SK-N-SH (cell line): ENCODE measurements at regions not wholly inside any gene's neighbourhood (a gene's known extent, or its start where the extent isn't known, plus 50 kb on each side); places are given as distances from the start of the nearest gene placed in this dataset.

Source experiments
- CTCF ChIA-PET: fragments of 300-600, 350-600 bp; formaldehyde crosslinking; extraction: SDS; loops from one replicate; lab custom pipeline; 2021; lab: Yijun Ruan, JAX
- POLR2A ChIA-PET: fragments of 350-600 bp; sonication (Branson Sonifier 250); formaldehyde crosslinking; extraction: SDS; loops from one replicate; lab custom pipeline; 2020; ENCODE audit warnings: antibody characterized with exemption, inconsistent platforms; lab: Yijun Ruan, JAX
- DNase-seq: peaks from one replicate; pipeline ENCODE4 v3.0.0; 2012
- H2AFZ ChIP-seq: fragments of 200-600 bp; sonication (generic); 2 replicates; pipeline ENCODE4 v1.8.1; 2016; ENCODE audit warnings: antibody characterized with exemption, mild to moderate bottlenecking, low read depth
- H3F3A ChIP-seq: fragments of 200-600 bp; sonication (generic); replicated peaks from 2 replicates; pipeline ENCODE3; 2016; ENCODE audit warnings: antibody characterized with exemption, mild to moderate bottlenecking; ENCODE audit not compliant: insufficient read depth
- H3K27ac ChIP-seq, 2 experiments: fragments of 200-500 bp in 1 of 2; fragments of 200-600 bp in 1 of 2; sonication (Bioruptor generic) in 1 of 2; sonication (generic), shearing (Covaris generic) in 1 of 2; 2 replicates each; pipeline versions ENCODE4 v1.5.1 to v1.6.1; 2014 to 2016; ENCODE audit warnings: low read depth in 2 of 2, inconsistent platforms in 1 of 2, low read length in 1 of 2, mild to moderate bottlenecking in 1 of 2, mixed read lengths in 1 of 2
- H3K27me3 ChIP-seq: fragments of 200-600 bp; sonication (generic), shearing (Covaris generic); 2 replicates; pipeline ENCODE4 v1.6.1; 2016; ENCODE audit warnings: mixed run types; ENCODE audit not compliant: insufficient read depth
- H3K36me3 ChIP-seq, 2 experiments: fragments of 200-500 bp in 1 of 2; fragments of 200-600 bp in 1 of 2; sonication (Bioruptor generic) in 1 of 2; sonication (generic) in 1 of 2; replicated peaks in 1 of 2; 2 replicates each; pipeline versions ENCODE3 to v1.5.1; 2014 to 2016; ENCODE audit warnings: low read length in 1 of 2, mild to moderate bottlenecking in 1 of 2; ENCODE audit not compliant: insufficient read depth in 2 of 2, control insufficient read depth in 1 of 2
- H3K4me1 ChIP-seq, 2 experiments: fragments of 200-500 bp in 1 of 2; fragments of 200-600 bp in 1 of 2; sonication (Bioruptor generic) in 1 of 2; sonication (generic), shearing (Covaris generic) in 1 of 2; 2 replicates each; pipeline versions ENCODE4 v1.5.1 to v1.6.1; 2014 to 2016; ENCODE audit warnings: low read depth in 1 of 2, low read length in 1 of 2, mixed run types in 1 of 2; ENCODE audit not compliant: insufficient read depth in 2 of 2, control insufficient read depth in 1 of 2
- H3K4me2 ChIP-seq: fragments of 200-600 bp; sonication (generic), shearing (Covaris generic); 2 replicates; pipeline ENCODE4 v1.6.1; 2017; ENCODE audit warnings: mixed run types
- H3K4me3 ChIP-seq, 2 experiments: fragments of 200-500 bp in 1 of 2; fragments of 200-600 bp in 1 of 2; sonication (Bioruptor generic) in 1 of 2; sonication (generic), shearing (Covaris generic) in 1 of 2; 2 replicates each; pipeline versions ENCODE4 v1.5.1 to v1.8.1; 2014 to 2016; ENCODE audit warnings: low read depth in 2 of 2, inconsistent platforms in 1 of 2, low read length in 1 of 2, mild to moderate bottlenecking in 1 of 2, mixed read lengths in 1 of 2, moderate library complexity in 1 of 2
- H3K79me2 ChIP-seq: fragments of 200-600 bp; sonication (generic); 2 replicates; pipeline ENCODE4 v1.8.1; 2017; ENCODE audit warnings: mild to moderate bottlenecking; ENCODE audit not compliant: insufficient read depth
- H3K9ac ChIP-seq: fragments of 200-600 bp; sonication (generic); 2 replicates; pipeline ENCODE4 v1.6.1; 2017; ENCODE audit warnings: mixed run types
- H3K9me2 ChIP-seq: fragments of 200-600 bp; sonication (generic); 2 replicates; pipeline ENCODE4 v1.6.1; 2017; ENCODE audit warnings: mixed run types
- H3K9me3 ChIP-seq: fragments of 200-600 bp; sonication (generic); 2 replicates; pipeline ENCODE4 v1.6.1; 2017; ENCODE audit warnings: mixed run types, mild to moderate bottlenecking, moderate library complexity
- H4K20me1 ChIP-seq: fragments of 200-600 bp; sonication (generic); 2 replicates; pipeline ENCODE4 v1.6.1; 2017; ENCODE audit warnings: mild to moderate bottlenecking, mixed run types; ENCODE audit not compliant: insufficient read depth
- EZH2phosphoT487 ChIP-seq: fragments of 200-600 bp; sonication (generic); IDR thresholded peaks from 2 replicates; pipeline ENCODE4 v1.6.1; 2017; ENCODE audit warnings: low read depth, mixed run types, mild to moderate bottlenecking, antibody characterized with exemption, moderate library complexity, borderline replicate concordance
- FOSL2 ChIP-seq: IDR thresholded peaks from 2 replicates; pipeline ENCODE4 v1.4.0; 2012; ENCODE audit warnings: low read depth, mild to moderate bottlenecking, moderate library complexity, borderline replicate concordance
- MEF2A ChIP-seq: IDR thresholded peaks from 2 replicates; pipeline ENCODE4 v1.4.0; 2012; ENCODE audit warnings: low read depth, borderline replicate concordance
- MXI1 ChIP-seq: IDR thresholded peaks from 2 replicates; pipeline ENCODE4 v1.6.1; 2012; ENCODE audit warnings: mild to moderate bottlenecking, low read depth, low read length, improper control_type of control experiment
- NRF1 ChIP-seq: IDR thresholded peaks from 2 replicates; pipeline ENCODE4 v1.6.1; 2012; ENCODE audit warnings: low read depth, mild to moderate bottlenecking, low read length
- RXRA ChIP-seq: IDR thresholded peaks from 2 replicates; pipeline ENCODE4 v1.4.0; 2012; ENCODE audit warnings: low read depth, mild to moderate bottlenecking, borderline replicate concordance
- TCF12 ChIP-seq: IDR thresholded peaks from 2 replicates; pipeline ENCODE4 v1.4.0; 2012
- WGBS: methylation state at CpG from one replicate; pipeline ENCODE4 v1.1.6; 2017; ENCODE audit warnings: low lambda C conversion rate; 5-methylcytosine and 5-hydroxymethylcytosine counted together
- TF ChIP-seq, protein P1 (sequence below): fragments of 150-350 bp; IDR thresholded peaks from 2 replicates; pipeline ENCODE4 v1.6.1; 2016; ENCODE audit warnings: mild to moderate bottlenecking, low read depth, low read length
- TF ChIP-seq, protein P2 (sequence below): IDR thresholded peaks from 2 replicates; pipeline ENCODE4 v1.4.0; 2012; ENCODE audit warnings: low read depth, borderline replicate concordance
- TF ChIP-seq, protein P3 (sequence below): fragments of 200-600 bp; sonication (generic); IDR thresholded peaks from 2 replicates; pipeline ENCODE4 v1.6.1; 2017; ENCODE audit warnings: antibody characterized with exemption, mild to moderate bottlenecking, moderate library complexity
- TF ChIP-seq, protein P4 (sequence below): IDR thresholded peaks from 2 replicates; pipeline ENCODE4 v1.4.0; 2012; ENCODE audit warnings: low read depth

DNA sequence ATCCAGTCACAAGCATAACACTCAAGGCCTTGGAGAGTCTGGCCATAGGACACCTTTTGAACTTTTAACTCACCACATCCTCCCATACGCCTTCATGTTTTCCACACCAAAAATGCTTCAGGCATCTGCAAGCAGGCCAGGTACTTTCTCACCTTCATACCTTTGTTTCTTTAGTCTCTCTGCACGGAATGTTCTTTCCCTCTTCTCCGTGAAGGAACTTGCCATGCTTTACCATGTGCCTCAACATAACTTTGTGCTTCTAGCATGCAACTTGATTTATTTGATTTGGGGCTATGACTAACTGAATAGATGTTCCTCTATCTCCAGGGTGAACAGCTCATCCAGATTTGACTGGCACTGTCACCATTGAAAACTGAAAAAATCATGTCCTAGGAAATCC is 141.7 kb upstream of the ACVR2A start (continued):
- TF ChIP-seq MXI1 (no peak), FOSL2 (no peak), MEF2A (no peak), TCF12 (no peak)
- TF ChIP-seq, protein P1, sequence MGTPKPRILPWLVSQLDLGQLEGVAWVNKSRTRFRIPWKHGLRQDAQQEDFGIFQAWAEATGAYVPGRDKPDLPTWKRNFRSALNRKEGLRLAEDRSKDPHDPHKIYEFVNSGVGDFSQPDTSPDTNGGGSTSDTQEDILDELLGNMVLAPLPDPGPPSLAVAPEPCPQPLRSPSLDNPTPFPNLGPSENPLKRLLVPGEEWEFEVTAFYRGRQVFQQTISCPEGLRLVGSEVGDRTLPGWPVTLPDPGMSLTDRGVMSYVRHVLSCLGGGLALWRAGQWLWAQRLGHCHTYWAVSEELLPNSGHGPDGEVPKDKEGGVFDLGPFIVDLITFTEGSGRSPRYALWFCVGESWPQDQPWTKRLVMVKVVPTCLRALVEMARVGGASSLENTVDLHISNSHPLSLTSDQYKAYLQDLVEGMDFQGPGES, result no peak

DNA sequence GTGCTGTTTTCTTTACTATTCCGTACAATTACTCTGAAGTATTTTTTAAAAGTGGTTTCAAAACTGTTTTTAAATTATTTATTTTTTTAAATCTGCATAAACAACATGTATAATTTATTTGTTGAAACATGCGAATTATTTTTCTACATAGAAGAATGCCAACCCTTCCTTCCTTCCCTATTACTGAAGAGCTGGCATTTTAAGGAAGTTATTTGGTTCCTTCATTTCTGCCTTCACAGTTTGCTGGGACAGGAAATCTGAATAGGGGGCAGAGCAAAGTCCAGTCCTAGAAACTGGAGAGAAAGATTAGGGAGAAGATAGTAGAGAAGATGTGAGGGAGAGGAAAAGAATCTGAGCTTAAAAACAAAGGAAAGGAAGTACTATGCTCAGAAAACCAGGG is 146.7 kb upstream of the ACVR2A start:
- Histone ChIP-seq H3K9ac (no peak overlapping the region), H3K4me2 (no peak overlapping the region), H2AFZ (no peak overlapping the region), H4K20me1 (no peaks in the 10 kb centered on the region), H3K4me3 (no peak overlapping the region), H3K9me3 (no peaks in the 10 kb centered on the region), H3K79me2 (no peaks in the 10 kb centered on the region), H3K4me1 (no peaks in the 10 kb centered on the region), H3K36me3 (no peaks in the 10 kb centered on the region), H3K27ac (no peak overlapping the region), H3F3A (no peaks in the 10 kb centered on the region), H3K27me3 (no peaks in the 10 kb centered on the region), H3K9me2 (no peaks in the 10 kb centered on the region)
- no peak for TF ChIP-seq NRF1
- TF ChIP-seq EZH2phosphoT487, result no peak
- TF ChIP-seq, protein P1, result no peak
- TF ChIP-seq, protein P2, sequence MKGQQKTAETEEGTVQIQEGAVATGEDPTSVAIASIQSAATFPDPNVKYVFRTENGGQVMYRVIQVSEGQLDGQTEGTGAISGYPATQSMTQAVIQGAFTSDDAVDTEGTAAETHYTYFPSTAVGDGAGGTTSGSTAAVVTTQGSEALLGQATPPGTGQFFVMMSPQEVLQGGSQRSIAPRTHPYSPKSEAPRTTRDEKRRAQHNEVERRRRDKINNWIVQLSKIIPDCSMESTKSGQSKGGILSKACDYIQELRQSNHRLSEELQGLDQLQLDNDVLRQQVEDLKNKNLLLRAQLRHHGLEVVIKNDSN, result no peak
- no peak for TF ChIP-seq RXRA
- TF ChIP-seq, protein P3, sequence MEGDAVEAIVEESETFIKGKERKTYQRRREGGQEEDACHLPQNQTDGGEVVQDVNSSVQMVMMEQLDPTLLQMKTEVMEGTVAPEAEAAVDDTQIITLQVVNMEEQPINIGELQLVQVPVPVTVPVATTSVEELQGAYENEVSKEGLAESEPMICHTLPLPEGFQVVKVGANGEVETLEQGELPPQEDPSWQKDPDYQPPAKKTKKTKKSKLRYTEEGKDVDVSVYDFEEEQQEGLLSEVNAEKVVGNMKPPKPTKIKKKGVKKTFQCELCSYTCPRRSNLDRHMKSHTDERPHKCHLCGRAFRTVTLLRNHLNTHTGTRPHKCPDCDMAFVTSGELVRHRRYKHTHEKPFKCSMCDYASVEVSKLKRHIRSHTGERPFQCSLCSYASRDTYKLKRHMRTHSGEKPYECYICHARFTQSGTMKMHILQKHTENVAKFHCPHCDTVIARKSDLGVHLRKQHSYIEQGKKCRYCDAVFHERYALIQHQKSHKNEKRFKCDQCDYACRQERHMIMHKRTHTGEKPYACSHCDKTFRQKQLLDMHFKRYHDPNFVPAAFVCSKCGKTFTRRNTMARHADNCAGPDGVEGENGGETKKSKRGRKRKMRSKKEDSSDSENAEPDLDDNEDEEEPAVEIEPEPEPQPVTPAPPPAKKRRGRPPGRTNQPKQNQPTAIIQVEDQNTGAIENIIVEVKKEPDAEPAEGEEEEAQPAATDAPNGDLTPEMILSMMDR, result no peak
- TF ChIP-seq, protein P4, sequence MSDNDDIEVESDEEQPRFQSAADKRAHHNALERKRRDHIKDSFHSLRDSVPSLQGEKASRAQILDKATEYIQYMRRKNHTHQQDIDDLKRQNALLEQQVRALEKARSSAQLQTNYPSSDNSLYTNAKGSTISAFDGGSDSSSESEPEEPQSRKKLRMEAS, result no peak
- no peak for DNase-seq
- ChIA-PET CTCF (no interaction called here), POLR2A (no interaction called here)
- WGBS, result 22% methylated on average over 2 of the region's 2 CpGs
